Peyer's patch (tissue), 4 donors: ENCODE measurements at regions not wholly inside any gene's neighbourhood (a gene's known extent, or its start where the extent isn't known, plus 50 kb on each side); places are given as distances from the start of the nearest gene placed in this dataset.
"Not testable (repeated sequence)": the region's sequence is repeated elsewhere in the genome, so short reads cannot be mapped to it uniquely, and the experiment has no call there.

Experiments
- CTCF ChIP-seq, 6 experiments: fragments of 450-650 bp in 4 of 6; fragments of 200-600 bp in 2 of 6; sonication (generic) in 1 of 6; IDR thresholded peaks; one replicate each; pipeline ENCODE4 v1.5.1; 2017 to 2019; ENCODE audit warnings: antibody characterized with exemption in 6 of 6, mild to moderate bottlenecking in 3 of 6, moderate library complexity in 1 of 6
- POLR2A ChIP-seq, 2 donors: fragments of 450-650 bp; IDR thresholded peaks; one replicate each; pipeline ENCODE4 v1.5.1; 2017; ENCODE audit warnings: antibody characterized with exemption in 2 of 2, mild to moderate bottlenecking in 2 of 2, moderate library complexity in 2 of 2

GRCh38 chr4:134914250-134914649 lies 712.7 kb upstream of the PABPC4L start:
- not testable (repeated sequence) for TF ChIP-seq POLR2A, CTCF (IDR thresholded peaks at IDR 0.05)
